ENCODE measurements at regions not wholly inside any gene's neighbourhood (a gene's known extent, or its start where the extent isn't known, plus 50 kb on each side); places are given as distances from the start of the nearest gene placed in this dataset.
"Not testable (repeated sequence)": the region's sequence is repeated elsewhere in the genome, so short reads cannot be mapped to it uniquely, and the experiment has no call there.

- TF ChIP-seq CTCF, POLR2AphosphoS5, POLR2A (IDR thresholded peaks at IDR 0.05): not testable (repeated sequence)
These were observed 206.9 kb upstream of the NUDT10 start for GRCh38 chrX:51125743-51126142.

All from breast epithelium (tissue), 3 donors.